KMS-11 (cell line): ENCODE measurements at regions not wholly inside any gene's neighbourhood (a gene's known extent, or its start where the extent isn't known, plus 50 kb on each side); places are given as distances from the start of the nearest gene placed in this dataset.

Experiments
- H2AFZ ChIP-seq: fragments of 200-600 bp; sonication (generic); 2 replicates; pipeline ENCODE4 v1.6.1; 2016; ENCODE audit warnings: antibody characterized with exemption, mixed run types, low read depth
- H3K27ac ChIP-seq: fragments of 200-600 bp; sonication (generic); 2 replicates; pipeline ENCODE4 v1.6.1; 2016; ENCODE audit warnings: mild to moderate bottlenecking, mixed run types
- H3K27me3 ChIP-seq: fragments of 200-600 bp; sonication (generic); 2 replicates; pipeline ENCODE4 v1.6.1; 2017; ENCODE audit warnings: mild to moderate bottlenecking, low read depth, mixed run types, moderate library complexity; ENCODE audit not compliant: insufficient read depth
- H3K36me3 ChIP-seq: fragments of 200-600 bp; sonication (generic); 2 replicates; pipeline ENCODE4 v1.6.1; 2017; ENCODE audit warnings: mild to moderate bottlenecking, mixed run types; ENCODE audit not compliant: insufficient read depth
- H3K4me1 ChIP-seq: fragments of 200-600 bp; sonication (generic); 2 replicates; pipeline ENCODE4 v1.6.1; 2016; ENCODE audit warnings: mild to moderate bottlenecking, low read depth, mixed run types; ENCODE audit not compliant: poor library complexity, severe bottlenecking
- H3K4me2 ChIP-seq: fragments of 200-600 bp; sonication (generic); 2 replicates; pipeline ENCODE4 v1.7.0; 2016; ENCODE audit warnings: mild to moderate bottlenecking, mixed run types
- H3K4me3 ChIP-seq: fragments of 200-600 bp; sonication (generic); IDR thresholded peaks from 2 replicates; pipeline ENCODE4 v1.6.1; 2017; ENCODE audit warnings: low read depth, low read length, mixed read lengths; ENCODE audit not compliant: insufficient read depth
- H3K79me2 ChIP-seq: fragments of 200-600 bp; sonication (generic); 2 replicates; pipeline ENCODE4 v1.6.1; 2016; ENCODE audit warnings: low read depth, mixed run types; ENCODE audit not compliant: insufficient read depth
- H3K9ac ChIP-seq: fragments of 200-600 bp; sonication (generic); 2 replicates; pipeline ENCODE4 v1.6.1; 2016; ENCODE audit warnings: mild to moderate bottlenecking, mixed run types
- H4K20me1 ChIP-seq: fragments of 200-600 bp; sonication (generic); 2 replicates; pipeline ENCODE4 v1.6.1; 2016; ENCODE audit warnings: mild to moderate bottlenecking, mixed run types; ENCODE audit not compliant: insufficient read depth
- TF ChIP-seq, protein P1 (sequence below): fragments of 200-600 bp; sonication (generic); conservative IDR thresholded peaks from 2 replicates; pipeline ENCODE4 v1.6.1; 2017; ENCODE audit warnings: low read depth, mild to moderate bottlenecking, antibody characterized with exemption, low read length, moderate library complexity, mixed read lengths

- Histone ChIP-seq H2AFZ (no peak overlapping the region), H4K20me1 (no peaks in the 10 kb centered on the region), H3K27ac (no peak overlapping the region), H3K4me2 (no peak overlapping the region), H3K79me2 (no peaks in the 10 kb centered on the region), H3K27me3 (no peaks in the 10 kb centered on the region), H3K4me3 (no peak overlapping the region), H3K9ac (no peak overlapping the region), H3K36me3 (no peaks in the 10 kb centered on the region), H3K4me1 (no peaks in the 10 kb centered on the region)
- TF ChIP-seq, protein P1, sequence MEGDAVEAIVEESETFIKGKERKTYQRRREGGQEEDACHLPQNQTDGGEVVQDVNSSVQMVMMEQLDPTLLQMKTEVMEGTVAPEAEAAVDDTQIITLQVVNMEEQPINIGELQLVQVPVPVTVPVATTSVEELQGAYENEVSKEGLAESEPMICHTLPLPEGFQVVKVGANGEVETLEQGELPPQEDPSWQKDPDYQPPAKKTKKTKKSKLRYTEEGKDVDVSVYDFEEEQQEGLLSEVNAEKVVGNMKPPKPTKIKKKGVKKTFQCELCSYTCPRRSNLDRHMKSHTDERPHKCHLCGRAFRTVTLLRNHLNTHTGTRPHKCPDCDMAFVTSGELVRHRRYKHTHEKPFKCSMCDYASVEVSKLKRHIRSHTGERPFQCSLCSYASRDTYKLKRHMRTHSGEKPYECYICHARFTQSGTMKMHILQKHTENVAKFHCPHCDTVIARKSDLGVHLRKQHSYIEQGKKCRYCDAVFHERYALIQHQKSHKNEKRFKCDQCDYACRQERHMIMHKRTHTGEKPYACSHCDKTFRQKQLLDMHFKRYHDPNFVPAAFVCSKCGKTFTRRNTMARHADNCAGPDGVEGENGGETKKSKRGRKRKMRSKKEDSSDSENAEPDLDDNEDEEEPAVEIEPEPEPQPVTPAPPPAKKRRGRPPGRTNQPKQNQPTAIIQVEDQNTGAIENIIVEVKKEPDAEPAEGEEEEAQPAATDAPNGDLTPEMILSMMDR: no peak
These were observed 195.2 kb downstream of the FBXO15 start for GRCh38 chr18:73952296-73952946.

DNA sequence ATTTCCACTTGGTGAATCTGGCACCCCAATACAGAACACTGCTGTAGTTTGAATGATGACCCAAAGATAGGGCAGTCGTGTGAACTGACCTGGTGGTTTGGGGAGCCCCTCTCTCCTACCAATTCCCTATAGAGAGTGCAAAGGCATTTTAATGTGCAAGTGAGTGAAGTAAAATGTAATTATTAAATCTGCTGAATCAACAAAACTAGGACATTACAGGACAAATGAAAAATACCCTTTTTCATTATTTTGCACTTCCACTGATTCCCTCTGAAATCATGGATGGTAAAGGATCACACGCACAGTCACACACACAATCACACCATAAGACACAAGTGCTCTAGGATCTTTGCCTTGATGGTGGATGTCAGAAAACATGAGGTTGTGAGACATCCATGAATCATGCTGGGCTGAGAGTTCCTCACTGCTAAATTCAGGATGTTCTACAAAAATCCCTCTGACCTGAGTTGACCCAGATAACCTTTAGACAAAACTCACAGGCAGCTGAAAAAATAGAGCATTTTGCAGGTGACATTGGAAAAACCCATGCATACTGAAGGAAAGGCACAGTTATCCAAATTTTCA is 197.4 kb downstream of the FBXO15 start:
- TF ChIP-seq, protein P1: no peak
- no peaks in the 10 kb centered on the region for H3K36me3 ChIP-seq
- no peak overlapping the region for H3K27ac ChIP-seq
- no peak overlapping the region for H2AFZ ChIP-seq
- H3K4me2 ChIP-seq: no peak overlapping the region
- no peaks in the 10 kb centered on the region for H4K20me1 ChIP-seq
- H3K4me3 ChIP-seq: no peak overlapping the region
- no peaks in the 10 kb centered on the region for H3K79me2 ChIP-seq
- no peaks in the 10 kb centered on the region for H3K27me3 ChIP-seq
- no peaks in the 10 kb centered on the region for H3K4me1 ChIP-seq
- no peak overlapping the region for H3K9ac ChIP-seq

DNA sequence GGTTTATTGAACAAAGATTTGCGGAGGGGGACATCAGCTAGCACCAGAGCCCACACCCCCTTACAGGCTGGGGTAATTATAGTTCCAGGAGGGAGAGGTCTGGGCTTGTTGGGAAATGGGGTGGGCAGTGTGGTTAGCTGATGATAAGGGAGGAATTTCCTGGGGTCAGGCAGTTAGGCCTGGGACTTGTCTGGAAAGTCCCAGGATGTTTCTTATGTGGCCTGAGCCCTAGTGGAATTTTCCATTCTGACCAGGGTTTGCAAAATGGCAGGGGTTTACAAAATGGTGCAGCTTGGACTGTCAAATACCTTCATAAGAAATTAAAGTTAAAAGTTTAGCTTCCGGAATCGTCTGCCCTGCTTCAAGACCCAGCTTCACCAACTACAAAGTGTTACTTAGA is 199.1 kb downstream of the FBXO15 start:
- Histone ChIP-seq H2AFZ (no peak overlapping the region), H3K36me3 (no peaks in the 10 kb centered on the region), H3K27ac (no peak overlapping the region), H3K4me2 (no peak overlapping the region), H3K79me2 (no peaks in the 10 kb centered on the region), H3K4me3 (no peak overlapping the region), H3K4me1 (no peaks in the 10 kb centered on the region), H3K27me3 (no peaks in the 10 kb centered on the region), H3K9ac (no peak overlapping the region), H4K20me1 (no peaks in the 10 kb centered on the region)
- TF ChIP-seq, protein P1: no peak

GRCh38 chr18:73948084-73948483 is 199.6 kb downstream of the FBXO15 start:
- no peaks in the 10 kb centered on the region for H3K36me3 ChIP-seq
- H3K4me1 ChIP-seq: no peaks in the 10 kb centered on the region
- TF ChIP-seq, protein P1: no peak
- H3K9ac ChIP-seq: no peak overlapping the region
- no peak overlapping the region for H3K27ac ChIP-seq
- no peaks in the 10 kb centered on the region for H4K20me1 ChIP-seq
- no peaks in the 10 kb centered on the region for H3K27me3 ChIP-seq
- no peaks in the 10 kb centered on the region for H3K79me2 ChIP-seq
- H2AFZ ChIP-seq: no peak overlapping the region
- H3K4me2 ChIP-seq: no peak overlapping the region
- H3K4me3 ChIP-seq: no peak overlapping the region
